HG03378 (cell line): ENCODE measurements at regions not wholly inside any gene's neighbourhood (a gene's known extent, or its start where the extent isn't known, plus 50 kb on each side); places are given as distances from the start of the nearest gene placed in this dataset.
A peak's percentile ranks its signal among the peaks of the same experiment; 100 is the strongest.
"Not testable (repeated sequence)": the region's sequence is repeated elsewhere in the genome, so short reads cannot be mapped to it uniquely, and the experiment has no call there.

Experiments
- ATAC-seq: cut with Tn5 transposase; IDR thresholded peaks from one replicate; pipeline ENCODE4 v1.9.1; 2021; ENCODE audit warnings: mild to moderate bottlenecking, moderate library complexity; ENCODE audit not compliant: unreplicated experiment

GRCh38 chr4:73671348-73671747 lies 51.1 kb upstream of the RASSF6 start:
- not testable (repeated sequence) for ATAC-seq

DNA sequence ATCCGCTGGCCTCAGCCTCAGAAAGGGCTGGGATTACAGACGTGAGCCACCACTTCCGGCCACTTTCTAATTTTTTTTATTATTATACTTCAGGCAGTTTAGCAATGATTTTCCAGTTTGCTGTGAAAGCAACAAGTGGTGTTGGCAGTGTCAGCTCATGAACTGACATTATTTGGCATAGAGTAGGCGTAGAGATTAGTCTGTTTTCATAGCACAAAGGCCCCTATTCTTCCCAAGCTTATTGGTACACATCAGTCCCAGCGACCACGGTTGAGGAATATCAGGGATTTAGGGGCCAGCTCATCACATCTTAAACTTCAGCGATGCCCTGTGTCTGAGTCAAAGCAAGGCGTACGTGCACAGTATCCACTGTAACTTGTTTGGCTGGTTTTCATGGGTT lies 53.0 kb upstream of the RASSF6 start:
- ATAC-seq = no peak

- no peak for ATAC-seq
These were observed 54.2 kb upstream of the RASSF6 start for GRCh38 chr4:73674451-73674919.

- ATAC-seq = no peak
These were observed 55.4 kb upstream of the RASSF6 start for GRCh38 chr4:73675623-73676022.

- ATAC-seq = no peak
These were observed 55.9 kb upstream of the RASSF6 start for GRCh38 chr4:73676136-73676535.

GRCh38 chr4:73676861-73677323 lies 56.7 kb upstream of the RASSF6 start:
- ATAC-seq = peak; percentile 83

- ATAC-seq = no peak
These were observed 59.6 kb upstream of the RASSF6 start for GRCh38 chr4:73679836-73680235.

DNA sequence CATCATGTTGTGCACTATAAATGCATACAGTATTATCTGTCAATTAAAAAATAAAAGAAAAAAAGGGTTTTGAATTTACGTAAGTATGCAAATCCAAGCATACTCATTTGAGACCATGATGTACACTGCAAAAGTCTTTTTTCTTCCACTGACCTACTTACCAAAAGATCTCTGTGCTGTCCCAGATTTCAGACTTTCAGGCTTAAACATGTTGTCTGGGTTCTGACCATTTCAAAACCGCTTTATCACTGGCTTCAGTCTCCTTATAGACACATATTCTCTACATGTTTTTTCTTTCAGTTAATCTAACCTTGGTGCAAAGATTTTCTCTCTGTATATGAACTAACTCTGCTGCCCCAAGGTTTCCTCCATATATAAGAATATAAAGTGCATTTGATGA lies 58.6 kb upstream of the CXCL8 start:
- ATAC-seq = no peak

GRCh38 chr4:73682508-73682907 lies 57.9 kb upstream of the CXCL8 start:
- ATAC-seq = no peak

- ATAC-seq = no peak
These were observed 57.3 kb upstream of the CXCL8 start for GRCh38 chr4:73683033-73683432.

DNA sequence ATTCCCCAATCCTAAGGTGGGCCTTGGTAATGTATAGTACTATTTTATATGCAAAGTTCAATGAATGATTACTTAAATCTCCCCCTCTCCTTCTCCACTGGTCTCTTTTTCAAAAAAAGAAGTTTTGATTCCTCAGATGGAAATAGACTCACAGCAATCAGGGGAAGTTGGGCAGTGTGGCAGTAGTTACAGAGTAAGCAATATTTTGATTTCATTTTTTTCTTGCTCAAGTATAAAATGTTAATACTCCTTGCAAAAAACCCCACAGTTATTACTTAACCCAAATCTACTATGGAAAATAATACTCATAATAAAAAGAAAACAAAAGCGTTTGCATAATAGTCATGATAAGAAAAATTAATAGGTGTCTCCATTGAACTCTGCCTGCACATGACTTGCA lies 56.9 kb upstream of the CXCL8 start:
- ATAC-seq = no peak

DNA sequence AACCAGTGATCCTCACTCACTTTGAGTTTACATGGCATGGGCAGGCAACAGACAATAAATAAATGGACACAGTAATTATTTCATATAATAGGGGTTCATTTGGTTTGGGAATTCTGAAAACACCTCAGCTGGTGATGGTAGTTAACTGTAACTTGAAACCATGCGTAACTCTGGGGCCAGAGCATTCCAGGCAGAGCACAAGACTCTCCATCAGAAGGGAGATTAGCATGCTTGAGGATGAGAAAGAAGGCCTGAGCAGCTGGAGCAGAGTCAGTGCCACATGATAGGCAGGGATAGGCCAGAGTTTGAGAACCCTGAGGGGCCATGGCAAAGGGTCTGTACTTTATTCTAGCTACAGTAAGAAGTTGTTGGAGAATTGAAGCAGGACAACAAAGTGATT lies 56.3 kb upstream of the CXCL8 start:
- no peak for ATAC-seq

- no peak for ATAC-seq
These were observed 55.3 kb upstream of the CXCL8 start for GRCh38 chr4:73685052-73685451.

DNA sequence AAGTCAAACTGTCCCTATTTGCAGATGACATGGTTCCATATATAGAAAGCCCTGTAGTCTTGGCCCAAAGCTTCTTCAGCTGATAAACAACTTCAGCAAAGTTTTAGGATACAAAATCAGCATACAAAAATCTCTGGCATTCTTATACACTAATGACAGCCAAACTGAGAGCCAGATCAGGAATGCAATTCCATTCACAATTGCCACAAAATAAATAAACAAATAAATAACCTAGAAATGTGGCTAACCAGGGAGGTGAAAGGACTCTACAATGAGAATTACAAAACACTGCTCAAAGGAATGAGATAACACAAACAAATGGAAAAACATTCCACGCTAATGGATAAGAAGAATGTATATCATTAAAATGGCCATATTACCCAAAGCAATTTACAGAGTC lies 52.9 kb upstream of the CXCL8 start:
- no peak for ATAC-seq

GRCh38 chr4:73690051-73690738 lies 50.2 kb upstream of the CXCL8 start:
- ATAC-seq = no peak
